ENCODE measurements at regions not wholly inside any gene's neighbourhood (a gene's known extent, or its start where the extent isn't known, plus 50 kb on each side); places are given as distances from the start of the nearest gene placed in this dataset.
"Not testable (repeated sequence)": the region's sequence is repeated elsewhere in the genome, so short reads cannot be mapped to it uniquely, and the experiment has no call there.

DNA sequence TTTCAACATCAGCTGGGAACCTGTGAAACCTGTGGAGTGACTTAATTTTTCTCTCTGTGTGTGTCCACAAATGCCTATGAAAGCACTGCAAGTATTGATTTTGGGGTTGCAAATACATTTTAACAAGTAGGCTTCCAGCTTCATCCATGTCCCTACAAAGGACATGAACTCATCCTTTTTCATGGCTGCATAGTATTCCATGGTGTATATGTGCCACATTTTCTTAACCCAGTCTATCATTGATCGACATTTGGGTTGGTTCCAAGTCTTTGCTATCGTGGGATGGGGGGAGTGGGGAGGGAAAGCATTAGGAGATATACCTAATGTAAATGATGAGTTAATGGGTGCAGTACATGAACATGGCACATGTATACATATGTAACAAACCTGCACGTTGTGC is 711.3 kb downstream of the LTN1 start:
- not testable (repeated sequence) for DNase-seq (ENCODE audit: low spot score)

DNA sequence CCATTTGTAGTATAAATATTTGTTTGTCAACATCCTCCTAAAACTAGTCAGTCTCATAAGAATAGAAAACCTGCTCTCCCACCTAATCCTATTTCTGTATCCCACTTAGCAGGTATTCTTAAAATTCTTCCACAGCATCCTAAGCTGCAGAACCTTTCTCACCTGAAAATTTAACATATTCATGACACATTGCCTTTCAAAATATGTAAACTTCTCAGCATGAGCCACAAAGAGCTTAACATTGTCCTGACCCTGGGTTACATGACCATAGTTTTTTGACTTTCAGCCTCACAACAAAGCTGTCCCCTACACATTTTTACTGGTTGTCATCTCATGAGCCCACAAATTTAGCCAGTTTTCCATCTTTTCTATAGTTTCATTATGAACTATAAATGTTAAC is 712.1 kb downstream of the LTN1 start:
- no peak for DNase-seq (ENCODE audit: low spot score)

DNA sequence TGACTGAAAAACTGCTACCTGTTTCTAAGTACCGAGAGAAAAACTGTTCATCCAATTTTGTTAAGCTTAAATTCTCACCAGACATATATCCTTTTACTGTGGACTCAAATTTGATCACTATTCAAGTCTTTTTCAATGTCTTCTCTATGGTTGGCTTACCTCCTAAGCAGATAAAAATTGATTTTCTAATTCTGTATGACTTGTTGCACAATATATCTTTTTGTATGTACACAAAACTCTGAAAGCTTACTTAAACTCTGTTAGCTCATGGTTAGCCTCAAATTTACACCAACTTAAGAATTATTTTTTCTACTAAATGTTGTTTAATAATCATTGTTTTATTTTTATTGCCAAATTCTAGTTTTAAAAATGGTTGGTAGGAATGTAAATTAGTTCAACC is 715.4 kb downstream of the LTN1 start:
- DNase-seq (ENCODE audit: low spot score): no peak

DNA sequence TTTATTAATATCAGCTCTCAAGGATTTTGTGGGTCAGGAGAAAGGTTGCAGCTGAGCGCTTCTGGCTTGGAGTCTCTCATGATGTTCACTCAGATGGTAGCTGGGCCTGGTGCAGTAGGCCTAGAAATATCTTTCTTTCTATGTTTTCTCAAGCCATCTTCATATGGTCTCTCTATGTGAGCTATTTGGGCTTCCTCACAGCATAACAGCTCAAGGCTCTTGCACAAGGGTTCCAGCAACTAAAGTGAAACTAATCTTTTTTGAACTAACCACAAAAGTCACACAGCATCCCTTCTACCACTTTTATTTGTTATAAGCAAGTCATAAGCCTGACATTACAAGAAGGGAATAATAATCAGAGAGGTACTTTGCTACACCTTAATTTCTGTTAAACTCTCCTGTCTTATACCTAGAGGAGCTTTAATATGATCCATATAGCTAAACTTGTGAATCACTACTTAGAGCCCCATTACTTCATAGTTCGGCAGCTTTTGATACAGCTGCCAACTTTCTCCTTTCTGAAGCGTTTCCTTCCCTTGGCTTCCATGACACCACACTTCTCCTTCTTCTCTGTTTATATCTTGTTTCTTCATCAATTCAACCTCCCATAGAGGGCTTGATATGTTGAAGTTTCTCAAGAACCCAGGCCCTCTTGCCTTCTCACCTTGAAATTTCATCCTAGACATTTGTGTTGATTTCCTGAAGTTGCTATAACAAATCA is 720.2 kb downstream of the LTN1 start:
- DNase-seq (ENCODE audit: low spot score): no peak

DNA sequence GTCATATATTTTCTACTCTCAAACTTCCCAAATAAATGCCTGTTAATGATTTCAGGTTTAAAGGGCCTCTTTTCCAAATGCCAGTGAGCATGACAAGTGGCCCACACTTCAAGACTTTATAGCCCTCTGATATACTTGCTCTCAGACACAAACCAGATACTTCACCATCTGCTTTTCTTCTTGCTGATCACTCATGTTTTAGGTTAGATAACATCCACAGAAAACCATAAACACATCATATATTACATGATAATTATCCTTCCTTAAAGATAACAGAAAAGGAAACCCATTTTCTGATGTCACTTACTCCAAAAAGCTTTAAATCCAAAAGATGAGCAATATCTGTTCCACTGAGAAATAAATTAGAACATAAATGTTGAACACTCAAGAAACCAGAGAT is 723.5 kb downstream of the LTN1 start:
- no peak for DNase-seq (ENCODE audit: low spot score)

DNA sequence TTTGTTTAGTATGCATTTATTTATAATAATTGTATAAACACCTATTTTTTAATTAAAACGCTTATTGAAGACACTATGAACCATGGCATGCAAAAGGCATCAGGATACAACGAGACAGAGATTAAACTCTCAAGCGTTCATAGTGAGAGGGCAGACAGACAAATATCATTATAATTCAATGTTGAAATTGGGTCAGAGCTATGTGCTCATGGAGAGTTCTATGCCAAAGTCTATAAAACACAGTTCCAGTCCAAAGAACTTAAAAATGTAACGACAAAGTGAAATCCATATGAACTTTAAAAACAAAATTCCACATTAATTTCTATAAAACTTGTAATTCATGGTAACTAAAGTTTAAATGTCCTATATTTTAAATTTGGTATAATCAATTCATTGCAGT is 724.0 kb downstream of the LTN1 start:
- DNase-seq (ENCODE audit: low spot score): no peak

DNA sequence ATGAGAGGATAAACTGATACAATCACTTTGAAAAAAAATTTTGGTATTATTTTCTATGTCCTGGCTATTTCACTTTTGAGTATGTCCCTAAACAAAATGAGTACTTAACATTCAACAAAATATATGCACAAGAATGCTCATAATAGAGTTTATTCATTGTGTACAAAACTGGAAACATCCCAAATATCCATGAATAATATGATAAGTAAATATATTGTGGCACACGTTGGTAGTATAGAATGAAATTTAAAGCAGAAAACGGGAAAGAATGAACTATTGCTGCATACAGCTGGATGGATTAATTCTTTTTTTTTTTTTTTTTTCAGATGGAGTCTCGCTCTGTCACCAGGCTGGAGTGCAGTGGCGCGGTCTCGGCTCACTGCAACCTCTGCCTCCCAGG is 725.2 kb downstream of the LTN1 start:
- DNase-seq (ENCODE audit: low spot score): no peak

DNA sequence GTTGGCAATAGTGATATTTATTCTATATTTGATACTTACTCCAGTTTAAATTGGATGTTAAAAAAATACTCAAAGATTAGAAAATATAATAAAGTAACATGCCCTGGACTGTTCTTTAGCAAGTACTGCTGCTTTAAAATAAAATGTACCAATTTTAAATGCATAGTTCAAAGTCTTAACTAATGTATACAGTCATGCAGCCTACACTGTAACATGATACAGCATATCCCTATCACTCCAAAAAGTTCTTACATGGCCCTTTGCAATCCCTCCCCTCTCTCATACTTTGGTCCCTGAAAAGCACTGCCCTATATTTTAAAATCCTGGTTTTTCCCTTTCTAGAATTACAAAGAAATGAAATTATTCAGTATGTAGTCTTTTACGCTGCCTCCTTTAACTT is 726.6 kb downstream of the LTN1 start:
- DNase-seq (ENCODE audit: low spot score): no peak

DNA sequence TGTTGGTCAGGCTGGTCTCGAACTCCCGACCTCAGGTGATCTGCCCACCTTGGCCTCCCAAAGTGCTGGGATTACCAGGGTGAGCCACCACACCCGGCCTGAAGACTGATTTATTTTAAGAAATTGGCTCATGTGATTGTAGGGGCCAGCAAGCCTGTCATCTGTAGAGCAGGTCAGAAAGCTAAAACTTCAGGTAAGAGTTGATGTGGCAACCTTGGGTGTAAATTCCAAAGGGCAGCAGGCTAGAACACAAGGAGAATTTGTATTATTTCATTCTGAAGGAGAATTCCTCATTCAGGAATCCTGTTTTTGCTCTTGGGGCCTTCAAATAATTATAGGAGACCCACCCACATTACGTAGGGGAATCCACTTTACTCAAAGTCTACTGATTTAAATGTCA is 728.7 kb downstream of the LTN1 start:
- DNase-seq (ENCODE audit: low spot score): no peak

DNA sequence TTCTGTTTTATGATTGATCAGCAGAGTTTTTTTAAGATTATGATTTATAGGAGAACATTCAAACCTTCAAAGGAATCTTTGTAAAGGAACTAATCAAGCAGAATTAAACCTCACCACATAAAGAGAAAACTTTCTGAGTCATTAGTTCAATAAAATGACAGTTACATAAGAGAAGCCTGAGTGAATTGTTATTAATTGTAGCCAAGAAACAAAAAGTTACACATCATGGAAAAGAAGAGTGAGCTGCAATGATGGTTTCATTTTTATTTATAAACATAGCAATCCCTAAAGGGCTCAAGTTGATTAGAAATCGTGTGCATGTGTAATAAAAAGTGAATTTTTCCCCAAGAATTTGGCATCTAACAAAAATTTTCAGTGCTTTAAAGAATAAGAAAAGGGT is 731.4 kb downstream of the LTN1 start:
- no peak for DNase-seq (ENCODE audit: low spot score)

DNA sequence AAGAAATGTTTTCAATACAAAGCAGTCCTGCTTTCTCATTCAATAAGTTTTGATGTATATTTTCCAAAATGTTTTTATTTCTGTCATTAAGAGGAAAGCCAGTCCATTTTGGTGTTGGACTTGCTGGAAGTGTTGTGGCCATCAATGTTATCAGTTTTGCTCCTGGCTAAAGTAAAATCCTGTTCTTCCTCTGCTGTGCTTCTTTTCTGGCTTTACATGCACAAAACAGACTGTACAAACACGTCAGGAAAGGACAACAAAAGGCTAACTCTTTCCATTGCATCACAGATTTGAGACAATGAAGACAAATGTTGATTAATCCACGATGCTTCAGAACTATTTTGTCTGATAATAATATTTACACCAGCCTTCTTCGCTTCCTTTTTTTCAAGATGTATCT is 735.4 kb downstream of the LTN1 start:
- no peak for DNase-seq (ENCODE audit: low spot score)

DNA sequence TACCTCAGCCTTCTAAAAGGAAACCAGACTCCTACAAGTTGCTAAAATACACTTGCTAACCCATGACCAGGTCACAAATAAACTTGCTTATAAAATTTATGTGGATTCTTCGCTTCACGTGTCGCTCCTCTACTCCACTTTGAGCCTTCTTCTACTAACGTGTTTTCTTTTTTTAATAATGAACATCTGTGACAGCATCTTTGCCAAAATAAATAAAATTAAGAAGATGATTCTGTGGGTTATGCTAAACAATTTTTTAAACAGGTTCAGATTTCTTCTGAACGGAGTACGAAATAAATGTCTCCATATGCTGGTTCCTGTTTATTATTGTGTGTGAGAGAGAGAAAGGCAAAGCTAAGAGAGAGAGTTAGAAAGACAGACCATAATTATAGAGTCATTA is 735.8 kb downstream of the LTN1 start:
- no peak for DNase-seq (ENCODE audit: low spot score)

DNA sequence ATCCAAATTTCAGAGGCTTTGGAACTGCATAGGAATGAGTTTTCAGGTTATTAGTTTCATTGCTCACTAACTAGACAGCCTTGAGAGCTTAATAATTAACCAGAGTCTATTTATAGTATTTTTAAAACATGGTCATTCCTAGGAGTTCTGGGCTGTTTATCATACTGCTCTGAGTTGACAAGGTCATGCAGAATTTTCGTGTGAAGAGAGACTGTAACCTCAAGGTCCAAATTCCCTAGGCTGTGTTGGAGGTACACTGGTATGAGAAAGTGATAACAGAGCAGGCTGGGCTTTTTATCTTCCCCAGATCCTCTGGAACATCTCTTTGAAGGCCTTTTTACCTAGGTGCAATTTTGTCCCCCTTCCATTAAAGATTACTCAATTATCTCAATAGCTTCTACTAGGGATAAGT is 736.3 kb downstream of the LTN1 start:
- DNase-seq (ENCODE audit: low spot score): peak; percentile 15

DNA sequence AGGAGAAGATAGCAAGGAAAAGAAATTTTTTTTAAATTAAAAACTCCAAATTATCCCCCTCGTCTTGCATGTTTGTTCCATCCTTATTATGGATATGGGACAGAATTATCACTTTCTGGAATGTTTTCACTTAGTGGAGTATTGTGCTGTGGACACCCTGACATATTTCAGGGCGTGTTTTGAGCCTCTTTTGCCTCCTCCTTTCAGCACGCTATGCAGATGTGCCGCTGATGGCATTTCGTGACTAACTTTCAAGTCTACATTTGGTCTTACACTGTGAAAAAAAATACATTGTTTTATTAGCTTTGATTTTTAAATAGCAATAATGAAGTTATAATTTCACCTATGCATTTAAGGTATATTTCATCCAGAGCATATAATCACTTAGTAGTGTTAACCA is 738.7 kb downstream of the LTN1 start:
- no peak for DNase-seq (ENCODE audit: low spot score)

DNA sequence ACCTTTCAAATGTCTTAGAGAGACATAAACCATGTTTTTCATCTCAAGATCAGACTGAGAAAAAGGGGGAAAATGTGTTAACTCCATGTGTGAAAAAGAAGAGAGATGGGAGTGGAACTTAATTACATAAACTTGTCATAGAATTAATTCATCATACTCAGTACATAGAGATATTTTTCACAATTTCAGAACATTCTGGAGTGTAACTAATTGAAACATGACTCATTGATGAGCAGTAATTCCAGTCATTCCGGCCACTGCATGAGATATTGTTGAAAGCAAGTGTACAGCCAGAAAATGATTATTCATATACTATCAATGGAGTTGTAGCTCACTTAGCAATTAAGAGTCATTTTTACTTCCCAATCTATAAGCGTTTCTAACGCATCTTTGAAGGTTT is 739.3 kb downstream of the LTN1 start:
- no peak for DNase-seq (ENCODE audit: low spot score)

DNA sequence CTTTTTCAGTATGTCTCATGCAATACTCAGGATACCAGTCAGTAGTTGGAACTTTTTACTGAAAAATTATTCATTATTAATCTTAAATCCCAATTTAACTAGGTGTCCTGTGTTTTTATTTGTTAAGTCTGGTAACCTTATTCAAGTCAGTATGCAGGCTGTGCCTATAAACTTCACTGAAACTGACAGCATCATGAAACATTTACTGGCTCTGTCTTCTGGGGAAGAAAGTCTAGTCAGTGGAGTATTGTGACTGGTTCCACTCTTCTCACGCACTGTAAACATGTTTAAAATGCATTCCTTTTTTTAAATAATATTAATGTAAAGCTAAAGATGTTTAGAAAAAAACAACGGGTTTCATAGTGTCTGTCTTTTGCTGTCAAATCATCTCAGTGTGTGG is 739.7 kb downstream of the LTN1 start:
- DNase-seq (ENCODE audit: low spot score): no peak

DNA sequence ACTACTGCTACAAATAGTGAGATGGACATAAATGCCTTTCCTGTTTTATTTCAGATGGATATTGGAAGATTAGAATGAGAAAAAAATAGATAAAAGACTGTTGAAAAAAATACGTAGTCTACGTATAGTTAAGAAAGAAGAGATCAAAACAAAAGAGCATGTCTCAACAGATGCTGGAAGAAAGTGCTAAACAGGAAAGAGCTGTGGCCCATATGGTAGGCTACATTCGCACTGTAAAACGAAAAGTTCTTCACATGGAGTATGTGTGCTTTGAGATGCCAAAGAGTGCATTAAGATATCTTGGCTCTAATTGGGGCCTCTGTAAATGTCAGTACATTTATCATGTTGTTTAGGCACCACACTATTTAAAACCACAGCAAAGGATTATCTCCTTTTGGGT is 741.7 kb downstream of the LTN1 start:
- no peak for DNase-seq (ENCODE audit: low spot score)

DNA sequence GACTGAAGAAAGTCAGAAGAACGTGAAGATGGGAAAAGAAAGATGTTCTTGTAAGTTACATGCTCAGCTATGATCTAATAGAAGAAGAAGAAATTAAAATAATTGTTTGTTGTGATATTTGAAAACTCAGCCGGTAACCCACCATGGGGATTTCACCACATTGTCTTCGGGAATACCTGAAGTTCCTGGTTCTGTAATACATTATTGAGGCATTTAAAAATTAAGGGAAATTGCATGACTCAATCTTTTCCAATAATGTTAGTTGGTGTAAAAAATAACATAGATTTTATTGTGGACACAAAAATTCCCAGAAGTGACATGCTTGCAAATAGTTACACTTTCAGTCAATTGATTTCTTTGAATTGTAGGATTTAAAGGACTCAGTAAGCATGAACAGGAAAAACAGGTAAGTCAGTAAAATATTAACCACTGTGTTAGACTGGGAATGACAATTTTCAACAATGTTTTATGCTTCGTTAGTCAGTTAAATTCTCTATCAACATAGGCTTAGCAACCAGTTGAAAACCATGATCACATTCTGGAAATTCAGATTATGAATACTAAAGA is 745.1 kb downstream of the LTN1 start:
- DNase-seq (ENCODE audit: low spot score): no peak

DNA sequence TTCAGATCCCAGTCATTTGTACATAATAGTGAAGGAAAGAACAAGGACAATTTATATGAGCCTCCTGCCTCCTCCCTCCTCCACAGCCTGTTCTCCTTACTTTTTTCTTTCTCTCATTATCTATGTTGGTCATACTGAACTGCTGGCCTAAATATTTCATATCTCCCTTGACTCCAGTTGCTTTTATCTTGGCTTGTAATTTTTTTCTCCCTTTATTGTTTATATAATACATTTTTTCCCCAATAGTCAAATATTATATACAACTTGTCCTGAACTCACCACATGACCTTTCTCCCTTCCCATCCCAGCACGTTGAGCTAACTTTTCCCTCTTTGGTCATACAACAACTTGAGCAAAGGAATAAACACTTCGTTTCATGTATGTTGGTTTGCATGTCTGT is 752.1 kb downstream of the LTN1 start:
- DNase-seq (ENCODE audit: low spot score): no peak

DNA sequence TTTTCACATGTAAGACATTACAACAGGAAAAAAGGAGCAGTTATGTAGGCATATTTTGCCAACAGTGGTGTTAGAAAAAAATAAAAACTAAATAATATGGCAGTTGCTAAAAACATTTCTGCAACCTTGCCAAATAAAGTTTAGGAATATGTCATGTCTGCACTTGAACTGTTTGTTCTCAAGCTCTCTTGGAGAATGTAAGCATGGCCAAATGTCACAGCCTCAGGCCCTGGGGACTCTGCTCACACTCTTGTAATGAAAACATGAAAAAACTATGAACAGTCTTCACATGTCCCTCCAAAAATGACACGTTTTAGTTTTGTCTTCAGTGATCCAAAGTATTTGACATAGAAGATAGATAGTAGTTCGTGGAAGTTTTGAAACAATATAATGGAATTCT is 753.3 kb downstream of the LTN1 start:
- no peak for DNase-seq (ENCODE audit: low spot score)

DNA sequence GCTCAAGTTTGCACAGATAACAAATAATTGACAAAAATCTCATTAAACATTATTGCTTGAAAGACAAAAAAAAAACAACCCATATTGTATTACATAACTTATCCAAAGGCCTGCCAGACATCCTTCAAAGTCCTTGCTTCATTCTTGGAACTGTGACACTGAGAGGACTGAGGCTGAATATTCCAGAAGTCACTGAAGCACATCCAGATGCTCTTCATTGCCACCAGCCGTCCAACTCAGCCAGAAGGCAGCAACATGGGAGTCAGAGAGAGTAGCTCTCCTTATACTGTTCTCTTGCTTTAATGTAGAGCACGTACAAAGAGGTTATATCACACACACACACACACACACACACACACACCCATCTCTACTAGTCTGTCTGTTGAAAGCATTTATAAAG is 755.0 kb downstream of the LTN1 start:
- DNase-seq (ENCODE audit: low spot score): no peak

DNA sequence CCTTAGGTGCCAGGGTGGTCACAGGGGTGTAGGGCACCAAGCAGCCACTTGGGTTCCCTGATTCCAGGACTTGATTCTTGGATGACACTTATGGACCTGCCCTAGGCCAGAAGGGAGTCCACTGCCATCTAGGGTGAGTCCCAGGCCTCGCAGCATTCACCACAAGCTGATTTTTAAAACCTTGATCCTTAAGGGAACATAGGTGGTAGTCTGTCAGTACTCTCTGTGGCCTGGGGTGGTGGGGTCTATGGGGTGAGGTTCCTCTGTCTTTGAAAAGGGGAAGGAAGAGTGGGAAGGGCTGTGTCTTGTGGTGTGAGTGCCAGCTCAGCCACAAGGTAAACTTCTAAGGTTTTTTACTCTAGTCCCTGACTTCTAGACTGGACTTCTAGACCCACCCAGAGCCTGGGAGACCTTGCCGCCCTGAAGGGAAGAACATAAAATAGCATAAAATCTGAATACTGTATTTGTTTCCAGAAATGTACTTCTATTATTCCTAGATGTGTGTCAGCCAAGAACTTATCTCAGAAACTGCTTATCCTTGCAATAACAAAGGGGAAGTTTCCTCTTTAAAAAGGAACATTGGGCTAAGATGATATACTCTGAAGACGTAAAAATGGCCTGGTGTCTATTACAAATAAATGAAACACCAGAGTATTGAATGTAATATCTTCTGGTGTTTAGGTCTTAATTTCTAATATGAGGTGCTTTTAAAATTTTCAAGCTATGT is 757.3 kb downstream of the LTN1 start:
- DNase-seq (ENCODE audit: low spot score): no peak

DNA sequence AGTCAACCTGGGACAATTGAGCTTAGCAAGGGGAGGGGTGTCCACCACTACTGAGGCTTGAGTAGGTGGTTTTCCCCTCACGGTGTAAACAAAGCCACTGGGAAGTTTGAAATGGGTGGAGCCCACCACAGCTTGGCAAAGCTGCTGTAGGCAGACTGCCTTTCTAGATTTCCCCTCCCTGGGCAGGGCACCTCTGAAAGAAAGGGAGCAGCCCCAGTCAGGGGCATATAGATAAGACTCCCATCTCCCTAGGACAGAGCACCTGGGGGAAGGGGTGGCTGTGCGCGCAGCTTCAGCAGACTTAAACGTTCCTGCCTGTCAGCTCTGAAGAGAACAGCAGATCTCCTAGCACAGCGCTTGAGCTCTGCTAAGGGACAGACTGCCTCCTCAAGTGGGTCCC is 758.4 kb downstream of the LTN1 start:
- no peak for DNase-seq (ENCODE audit: low spot score)
